GM12873 (cell line): ENCODE measurements at regions not wholly inside any gene's neighbourhood (a gene's known extent, or its start where the extent isn't known, plus 50 kb on each side); places are given as distances from the start of the nearest gene placed in this dataset.

ENCODE experiments used
- CTCF ChIP-seq: IDR thresholded peaks from 2 replicates; pipeline ENCODE4 v1.5.1; 2012; ENCODE audit warnings: low read depth, mild to moderate bottlenecking, moderate library complexity, low read length, control low read depth; ENCODE audit not compliant: insufficient read depth; ENCODE audit errors: missing control alignments

DNA sequence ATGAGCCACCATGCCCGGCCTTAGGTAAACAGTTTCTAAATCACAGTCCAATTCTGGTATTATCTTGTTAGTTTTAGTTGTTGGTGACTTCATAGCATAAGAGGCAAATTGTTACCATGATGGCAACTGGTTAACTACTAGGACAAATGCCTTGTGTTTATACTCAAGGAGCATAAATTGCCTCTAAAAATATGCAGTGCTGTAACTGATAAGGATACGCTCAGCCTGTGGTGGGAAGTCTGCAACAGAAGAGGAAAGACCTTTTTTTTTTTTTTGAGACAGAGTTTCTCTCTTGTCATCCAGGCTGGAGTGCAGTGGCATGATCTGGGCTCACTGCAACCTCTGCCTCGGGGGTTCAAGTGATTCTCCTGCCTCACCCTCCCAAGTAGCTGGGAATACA is 311.9 kb upstream of the ARGLU1 start:
- no peak for TF ChIP-seq CTCF

DNA sequence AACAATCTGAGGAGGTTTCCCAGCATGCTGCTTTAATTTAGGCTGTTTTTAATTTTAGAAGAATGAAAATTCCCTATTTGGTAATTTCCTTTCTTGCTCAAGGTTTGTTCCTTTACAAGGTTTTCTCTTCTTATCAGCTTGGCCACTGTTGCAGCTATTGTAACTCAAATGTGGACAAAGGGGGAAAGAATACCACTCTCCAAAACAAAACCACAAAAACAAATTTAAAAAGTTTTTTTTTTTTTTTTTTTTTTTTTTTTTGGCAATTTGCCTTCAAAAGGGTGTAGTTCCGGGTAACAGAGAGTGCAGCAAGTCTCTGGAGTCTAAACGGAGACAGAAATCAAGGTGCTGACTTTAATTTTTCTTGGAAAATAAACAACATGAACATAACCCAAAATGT is 306.4 kb upstream of the ARGLU1 start:
- TF ChIP-seq CTCF: no peak

- TF ChIP-seq CTCF: no peak
These were observed 305.9 kb upstream of the ARGLU1 start for GRCh38 chr13:106873810-106874209.

DNA sequence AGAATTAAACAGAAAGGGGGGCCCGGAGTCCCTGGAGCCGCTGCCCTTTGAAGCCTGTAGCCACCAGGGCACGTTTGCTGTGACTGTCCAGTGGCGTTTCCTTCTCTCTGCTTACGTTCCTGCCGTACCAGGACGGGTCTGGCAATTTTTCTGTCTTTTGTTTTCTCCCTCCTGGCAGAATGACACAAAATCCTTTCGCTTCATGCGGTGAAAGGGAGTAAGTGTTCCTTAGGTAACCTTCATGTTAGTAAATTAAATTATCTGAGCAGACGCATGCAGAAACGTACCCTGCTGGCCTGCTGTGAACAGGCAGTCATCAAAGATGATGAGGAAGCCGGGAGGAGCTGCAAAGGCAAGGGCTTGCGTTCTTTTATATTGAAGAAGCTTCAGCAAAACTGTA is 299.3 kb upstream of the ARGLU1 start:
- TF ChIP-seq CTCF: no peak

GRCh38 chr13:106865716-106866440 is 297.9 kb upstream of the ARGLU1 start:
- no peak for TF ChIP-seq CTCF

DNA sequence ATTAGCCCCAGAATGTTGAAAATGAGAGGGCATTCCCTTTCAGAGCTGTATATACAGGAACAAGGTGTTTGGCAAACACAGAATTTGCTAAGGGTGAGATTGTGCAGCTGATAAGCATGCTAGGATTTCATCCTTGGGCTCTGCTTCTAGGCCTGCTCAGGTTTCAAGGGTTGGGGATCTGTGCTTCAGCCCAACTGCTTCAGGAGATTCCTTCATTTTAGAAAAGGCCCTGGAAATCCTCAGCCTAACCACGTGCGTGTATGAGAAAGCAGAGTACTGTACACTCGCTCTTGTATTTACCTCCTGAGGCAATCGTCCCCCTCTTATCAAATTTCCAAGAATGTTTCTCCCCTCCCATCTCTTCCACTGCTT is 291.6 kb upstream of the ARGLU1 start:
- no peak for TF ChIP-seq CTCF

GRCh38 chr13:106858903-106859532 is 291.1 kb upstream of the ARGLU1 start:
- no peak for TF ChIP-seq CTCF
